Renal cortical epithelial cell (primary cell): ENCODE measurements at regions not wholly inside any gene's neighbourhood (a gene's known extent, or its start where the extent isn't known, plus 50 kb on each side); places are given as distances from the start of the nearest gene placed in this dataset.

Experiments
- DNase-seq: peaks from one replicate; pipeline ENCODE4 v3.0.0-alpha.2; 2011; ENCODE audit warnings: low read depth

- DNase-seq = no peak
Observed at GRCh38 chr21:23743821-23744220, 1863.5 kb downstream of the MRPL39 start.

GRCh38 chr21:23740463-23740862 is 1866.8 kb downstream of the MRPL39 start:
- no peak for DNase-seq

- no peak for DNase-seq
Observed at GRCh38 chr21:23732776-23733175, 1874.5 kb downstream of the MRPL39 start.

GRCh38 chr21:23729331-23729730 is 1878.0 kb downstream of the MRPL39 start:
- DNase-seq = no peak

- DNase-seq = no peak
Observed at GRCh38 chr21:23725576-23725975, 1881.7 kb downstream of the MRPL39 start.

GRCh38 chr21:23718446-23719285 is 1888.6 kb downstream of the MRPL39 start:
- no peak for DNase-seq

GRCh38 chr21:23712166-23712565 is 1895.1 kb downstream of the MRPL39 start:
- no peak for DNase-seq

GRCh38 chr21:23706431-23706830 is 1900.8 kb downstream of the MRPL39 start:
- DNase-seq = no peak

- DNase-seq = no peak
Observed at GRCh38 chr21:23699402-23699801, 1907.9 kb downstream of the MRPL39 start.

GRCh38 chr21:23698619-23699018 is 1908.7 kb downstream of the MRPL39 start:
- DNase-seq = no peak

GRCh38 chr21:23695443-23695842 is 1911.8 kb downstream of the MRPL39 start:
- no peak for DNase-seq

- DNase-seq = no peak
Observed at GRCh38 chr21:23694390-23694789, 1912.9 kb downstream of the MRPL39 start.

- DNase-seq = no peak
Observed at GRCh38 chr21:23690316-23690715, 1917.0 kb downstream of the MRPL39 start.

GRCh38 chr21:23686737-23687523 is 1920.4 kb downstream of the MRPL39 start:
- DNase-seq = no peak

- DNase-seq = no peak
Observed at GRCh38 chr21:23684431-23684830, 1922.8 kb downstream of the MRPL39 start.

GRCh38 chr21:23664193-23664694 is 1943.0 kb downstream of the MRPL39 start:
- no peak for DNase-seq

- DNase-seq = no peak
Observed at GRCh38 chr21:23660560-23660959, 1946.7 kb downstream of the MRPL39 start.

GRCh38 chr21:23644768-23645167 is 1962.5 kb downstream of the MRPL39 start:
- no peak for DNase-seq

- DNase-seq = no peak
Observed at GRCh38 chr21:23639721-23640120, 1967.6 kb downstream of the MRPL39 start.

GRCh38 chr21:23638131-23638695 is 1969.1 kb downstream of the MRPL39 start:
- DNase-seq = no peak

- no peak for DNase-seq
Observed at GRCh38 chr21:23633447-23633940, 1973.8 kb downstream of the MRPL39 start.

- no peak for DNase-seq
Observed at GRCh38 chr21:23624281-23624680, 1983.0 kb downstream of the MRPL39 start.
